ENCODE measurements at regions not wholly inside any gene's neighbourhood (a gene's known extent, or its start where the extent isn't known, plus 50 kb on each side); places are given as distances from the start of the nearest gene placed in this dataset.

DNA sequence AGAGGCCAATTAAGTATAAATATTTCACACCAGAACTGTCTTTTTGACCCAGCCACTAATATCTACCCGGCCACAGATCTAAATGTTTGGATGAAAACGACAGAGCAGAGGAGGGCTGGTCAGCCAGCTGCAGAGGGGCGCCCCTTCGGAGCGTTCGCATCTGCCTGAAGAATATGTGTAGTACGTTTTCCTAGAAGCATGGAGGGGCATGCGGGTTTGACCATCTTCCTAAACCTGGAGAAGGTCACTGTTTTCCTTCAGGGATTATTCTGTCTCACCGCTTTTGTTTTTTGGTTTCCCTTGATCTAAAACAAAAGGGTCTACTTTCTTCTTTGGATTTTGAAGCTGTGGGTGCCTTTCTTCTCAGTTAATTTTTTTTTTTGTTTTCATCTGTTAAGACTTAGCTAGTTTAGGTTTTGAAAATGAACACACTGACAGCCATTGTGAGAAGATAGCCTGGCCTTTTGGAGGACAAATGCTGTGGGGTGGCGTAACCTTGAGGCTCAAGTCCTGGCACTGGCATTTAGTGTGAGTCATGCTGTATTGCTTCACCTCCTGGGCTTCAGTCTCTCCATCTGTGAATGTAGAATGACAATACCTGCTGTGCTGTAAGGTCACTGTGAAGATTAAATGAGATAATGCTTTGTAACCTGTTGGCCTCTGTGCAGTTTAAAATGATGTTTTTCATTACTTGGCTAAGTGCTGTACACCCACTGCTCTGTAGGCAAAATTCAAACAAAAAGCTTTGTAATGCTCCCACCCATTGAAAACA, 74.1 kb upstream of the IRF2BP2 start:
- DNase-seq: no peak

DNA sequence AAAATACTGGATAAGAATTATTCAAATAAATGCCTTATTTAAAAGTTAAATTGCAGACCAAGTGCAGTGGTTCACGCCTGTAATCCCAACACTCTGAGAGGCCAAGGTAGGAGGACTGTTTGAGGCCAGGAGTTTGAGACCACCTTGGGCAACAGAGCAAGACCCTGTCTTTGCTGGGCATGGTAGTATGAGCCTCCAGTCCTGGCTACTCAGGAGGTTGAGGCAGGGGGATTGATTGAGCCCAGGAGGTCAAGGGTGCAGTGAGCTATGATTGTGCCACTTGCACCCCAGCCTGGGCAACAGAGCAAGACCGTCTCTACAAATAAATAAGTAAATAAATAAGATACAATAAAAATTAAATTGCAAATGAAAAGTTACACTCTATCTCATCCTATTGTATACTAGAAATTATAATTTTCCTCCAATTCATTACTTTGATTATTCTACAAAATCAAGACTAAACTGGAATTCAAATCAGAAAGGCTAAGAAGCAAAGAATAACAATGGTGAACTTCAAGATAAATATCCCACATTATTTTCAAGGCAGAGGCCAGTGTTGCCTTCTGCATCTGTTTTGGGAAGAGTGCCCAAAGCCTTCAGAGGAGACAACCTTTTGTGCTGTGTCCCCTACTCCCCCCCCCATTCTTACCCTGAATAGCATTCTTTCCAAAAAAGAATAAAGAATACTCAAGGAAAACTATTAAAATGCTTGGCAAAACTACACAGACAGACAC, 73.3 kb upstream of the IRF2BP2 start:
- no peak for DNase-seq

DNA sequence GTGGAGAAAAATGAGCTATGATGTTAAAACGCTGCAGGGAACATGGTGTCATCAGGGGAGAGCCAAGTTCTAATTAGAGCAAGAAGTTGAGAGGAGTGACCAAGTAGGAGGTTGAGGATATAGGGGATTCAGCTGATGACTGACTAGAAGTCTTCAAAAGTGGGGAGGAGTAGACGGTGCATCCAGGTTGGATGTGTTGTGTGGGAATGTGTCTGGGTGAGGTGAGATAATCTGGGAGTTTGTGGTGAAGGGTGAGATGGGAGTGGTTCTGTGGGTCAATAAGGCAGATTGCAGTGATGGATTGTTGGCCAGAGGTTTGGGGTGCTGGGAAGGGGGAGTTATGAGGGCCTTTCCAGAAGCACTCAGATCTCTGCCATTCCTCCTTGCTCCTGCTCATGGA, 72.0 kb upstream of the IRF2BP2 start:
- no peak for DNase-seq

DNA sequence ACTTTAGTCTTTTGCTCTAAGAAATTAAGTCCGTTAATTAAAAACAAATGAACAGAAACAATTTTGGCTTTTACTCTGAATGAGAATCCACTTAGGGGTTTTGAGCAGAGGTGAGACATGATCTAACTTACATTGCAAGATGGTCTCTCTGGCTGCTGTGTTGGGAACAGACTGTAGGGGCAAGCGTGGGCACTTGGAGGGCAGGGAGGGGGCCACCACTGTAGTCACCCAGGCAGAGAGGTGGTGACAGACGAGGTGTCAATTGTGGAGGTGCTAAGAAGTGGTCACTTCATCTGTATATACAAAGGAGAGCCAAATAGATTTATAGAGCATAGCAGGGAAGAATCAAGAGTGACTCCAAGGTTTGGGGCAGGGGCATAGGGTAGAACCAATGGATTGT, 71.1 kb upstream of the IRF2BP2 start:
- no peak for DNase-seq

DNA sequence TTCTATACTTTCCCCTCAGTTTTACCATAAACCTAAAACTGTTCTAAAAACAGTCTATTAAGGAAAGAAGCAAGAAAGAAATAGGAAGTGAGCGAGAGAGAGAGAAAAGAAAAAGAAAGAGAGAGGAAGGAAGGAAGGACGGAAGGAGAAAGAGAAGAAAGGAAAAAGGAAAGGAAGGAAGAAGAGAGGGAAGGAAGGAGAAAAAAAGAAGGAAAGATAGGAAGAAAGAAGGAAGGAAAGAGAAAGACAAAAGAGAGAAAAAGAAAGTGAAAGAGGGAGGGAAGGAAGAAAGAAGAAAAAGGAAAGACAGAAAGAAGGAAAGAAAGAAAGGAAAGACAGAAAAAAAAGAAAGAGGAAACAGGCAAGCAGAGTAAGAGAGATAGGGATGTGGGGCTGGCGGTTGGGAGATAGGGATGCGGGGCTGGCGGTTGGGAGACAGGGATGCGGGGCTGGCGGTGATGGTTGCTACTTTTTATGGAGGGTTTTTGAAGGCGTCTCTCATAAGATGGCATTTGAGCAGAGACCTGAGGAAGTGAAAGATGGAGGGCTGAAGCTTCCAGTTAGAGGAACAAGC, 70.4 kb upstream of the IRF2BP2 start:
- no peak for DNase-seq

DNA sequence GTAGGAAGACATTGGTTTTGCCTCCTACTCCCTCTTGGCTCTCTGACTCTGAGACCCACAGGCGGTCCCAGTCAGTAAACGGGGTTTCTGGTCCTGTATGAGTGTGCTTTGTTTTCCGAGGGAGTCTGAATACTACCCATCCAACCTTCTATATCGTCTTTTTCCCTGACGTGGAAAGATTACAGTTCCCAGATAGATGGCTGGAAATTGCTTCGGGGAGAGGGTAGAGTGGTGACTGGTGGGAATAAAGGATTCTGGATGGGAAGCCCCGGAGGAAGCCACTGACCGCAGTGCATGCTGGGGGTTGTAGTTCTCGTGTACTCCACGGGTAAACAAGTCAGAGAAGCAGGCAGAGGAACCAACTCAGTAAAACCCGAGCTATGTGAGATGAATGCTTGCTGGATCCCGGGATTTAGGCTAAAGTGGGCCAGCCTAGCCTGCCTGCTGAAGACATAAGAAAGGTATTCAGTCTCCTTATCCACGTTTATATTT, 66.2 kb upstream of the IRF2BP2 start:
- DNase-seq: no peak

DNA sequence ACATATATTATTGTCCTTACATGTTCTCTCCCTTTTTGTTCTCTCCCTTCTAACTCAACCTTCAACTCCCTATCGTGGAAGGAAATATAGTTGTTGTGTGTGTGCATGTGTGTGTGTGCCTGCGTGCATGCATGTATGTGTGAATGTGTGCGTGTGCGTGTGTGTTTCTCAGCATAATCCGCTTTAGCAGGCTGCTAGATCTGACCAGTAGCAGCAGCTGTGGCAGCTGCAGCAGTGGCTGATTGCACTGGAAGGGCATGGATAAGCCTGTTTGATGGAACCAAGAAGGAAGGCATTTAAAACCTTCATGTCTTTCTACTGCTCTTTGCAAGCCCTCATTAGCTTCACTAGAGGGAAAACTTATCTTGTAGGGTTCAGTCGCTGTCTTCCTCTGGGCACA, 65.6 kb upstream of the IRF2BP2 start:
- DNase-seq: no peak

DNA sequence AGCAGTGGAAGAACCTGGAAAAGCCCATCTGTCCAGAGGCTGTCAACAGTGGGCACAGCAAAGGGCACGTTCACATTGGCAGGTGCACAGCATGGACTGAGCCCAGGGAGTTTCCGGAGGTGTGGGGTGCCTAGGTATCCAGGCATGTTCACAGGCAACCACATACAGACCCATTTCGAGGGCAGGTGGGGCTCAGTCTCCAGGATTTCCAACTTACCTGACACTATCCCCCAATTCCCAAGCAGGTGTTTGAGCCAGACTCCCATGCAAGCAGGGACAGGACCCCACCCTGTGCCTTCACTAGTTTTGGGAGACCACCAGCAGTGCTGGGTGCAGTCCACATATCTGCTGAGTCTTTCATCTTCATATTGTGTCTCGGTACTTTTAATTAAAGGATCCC, 65.0 kb upstream of the IRF2BP2 start:
- DNase-seq: no peak

DNA sequence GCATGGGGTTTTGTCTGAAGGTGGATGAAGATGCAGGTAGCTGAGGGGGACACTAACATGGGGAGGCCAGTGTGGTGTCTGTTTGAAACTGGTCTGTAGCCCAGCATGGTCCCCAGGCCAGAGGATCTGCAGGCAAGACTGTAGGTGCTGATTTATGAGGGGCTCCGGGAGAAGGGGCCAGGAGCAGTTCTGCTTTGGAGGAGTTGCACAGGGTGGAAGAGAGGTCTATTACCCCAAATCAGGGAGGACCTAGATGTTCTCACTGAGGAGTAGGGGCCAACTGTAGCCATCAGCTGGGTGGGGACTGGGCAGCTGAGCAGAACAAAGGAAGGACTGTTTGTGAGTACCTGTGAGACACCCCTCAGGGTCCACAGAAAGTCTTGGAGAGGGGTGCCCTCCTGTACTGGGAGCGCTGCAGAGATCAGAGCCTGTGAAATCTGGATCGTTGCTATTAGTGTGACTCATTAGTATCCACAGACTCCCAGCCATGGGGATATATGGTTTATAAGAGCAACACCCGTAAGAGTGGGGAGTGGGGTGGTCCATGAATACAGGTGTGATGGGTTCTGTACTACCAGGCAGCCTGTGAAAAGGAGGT, 64.3 kb upstream of the IRF2BP2 start:
- no peak for DNase-seq

DNA sequence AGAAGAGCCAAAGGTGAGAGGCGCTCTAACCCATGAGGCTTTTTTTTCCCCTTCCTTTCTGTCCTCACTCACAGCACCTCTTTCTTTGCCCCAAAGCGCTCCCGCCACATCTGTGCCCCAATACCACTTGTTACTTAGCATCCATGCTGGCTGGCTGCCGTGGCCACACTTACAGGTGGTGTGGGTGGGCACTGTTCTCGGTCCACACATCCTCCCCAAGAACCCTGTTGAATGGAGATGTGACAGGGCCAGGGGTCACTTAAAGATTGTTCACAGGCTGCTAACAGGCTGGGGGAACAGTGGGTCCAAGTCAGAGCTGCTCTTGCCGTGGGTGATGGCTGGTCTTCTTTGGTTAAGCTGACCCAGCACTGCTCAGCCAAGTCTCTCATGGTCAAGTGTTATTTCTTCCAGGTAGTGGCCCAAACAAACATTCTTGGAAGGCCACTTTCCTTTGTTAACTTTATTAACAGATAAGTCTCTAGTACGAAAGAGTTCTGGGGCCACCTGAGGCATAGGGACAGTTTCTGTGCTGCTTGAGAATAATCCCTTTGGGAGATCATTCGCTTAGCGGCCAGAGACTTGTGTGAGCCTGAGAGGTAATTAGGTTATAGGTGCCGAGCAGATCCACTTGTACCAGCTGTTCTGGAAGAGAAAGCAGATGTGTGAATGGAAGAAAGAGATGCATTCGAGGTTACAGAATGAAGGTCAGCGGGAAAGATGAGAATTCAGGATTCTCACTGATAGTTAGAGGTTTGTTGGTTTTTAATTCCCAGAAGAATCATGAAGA, 62.6 kb upstream of the IRF2BP2 start:
- DNase-seq: no peak

DNA sequence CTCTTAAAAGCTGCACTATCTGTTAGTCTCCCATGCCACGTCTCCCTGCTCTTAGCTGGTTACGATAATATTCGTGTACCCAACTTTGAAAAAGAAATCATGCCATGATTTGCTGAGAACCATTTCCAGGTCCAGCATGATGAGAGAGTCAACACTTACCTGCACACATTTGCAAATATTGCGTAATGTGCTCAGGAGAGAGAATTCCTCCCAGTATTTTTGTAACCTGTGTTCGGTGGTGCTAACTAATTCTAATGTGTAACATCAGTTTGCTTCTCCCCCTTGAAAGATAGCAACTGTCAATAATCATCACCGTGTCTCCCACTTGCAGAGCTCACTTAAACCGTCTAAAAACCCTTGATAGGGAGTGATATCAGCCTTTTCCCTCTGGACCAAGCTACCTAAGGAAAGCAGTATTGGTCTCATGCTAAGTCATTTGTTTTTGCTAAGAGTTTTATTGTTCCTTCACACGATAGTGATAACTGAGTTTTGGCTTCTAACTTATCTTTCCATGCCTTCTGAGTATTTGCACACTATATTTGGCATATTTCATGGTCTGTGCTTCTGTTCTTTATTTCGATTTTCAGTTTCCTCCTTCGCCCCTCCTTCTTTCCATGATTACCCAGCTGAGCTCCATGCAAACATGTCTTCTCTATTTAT, 61.1 kb upstream of the IRF2BP2 start:
- DNase-seq: no peak

DNA sequence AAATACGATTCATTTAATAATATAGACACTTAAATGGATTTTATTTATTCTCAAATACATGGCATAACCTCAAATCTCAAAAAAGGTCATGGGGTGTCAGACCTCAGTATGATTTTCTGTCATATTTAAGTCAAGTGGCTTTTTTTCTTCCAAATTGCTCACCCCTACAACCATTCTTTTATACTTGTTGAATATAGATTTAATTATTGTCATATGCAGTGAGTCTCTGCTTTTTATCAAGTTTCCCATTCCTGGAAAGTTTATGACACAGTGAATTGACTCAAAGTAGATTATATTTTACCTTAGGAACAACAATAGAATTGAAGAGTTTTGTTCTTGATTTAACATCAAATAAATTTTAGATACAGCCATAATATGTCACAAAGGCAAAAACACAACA, 59.5 kb upstream of the IRF2BP2 start:
- no peak for DNase-seq

DNA sequence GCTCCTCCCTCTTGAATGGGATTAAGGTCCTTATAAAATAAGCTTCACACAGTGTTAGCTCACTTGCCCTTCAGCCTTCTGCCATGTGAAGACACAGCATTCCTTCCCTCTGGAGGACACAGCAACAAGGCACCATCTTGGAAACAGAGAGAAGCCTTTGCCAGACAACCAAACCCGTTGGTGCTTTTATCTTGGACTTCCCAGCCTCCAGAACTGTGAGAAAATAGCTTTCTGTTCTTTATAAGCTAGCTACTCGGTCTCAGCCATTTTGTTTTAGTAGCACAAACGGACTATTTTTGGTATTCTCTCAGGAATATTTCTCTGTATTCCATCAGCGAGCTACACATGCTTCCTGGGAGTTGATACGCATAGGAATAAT, 58.6 kb upstream of the IRF2BP2 start:
- DNase-seq: no peak

DNA sequence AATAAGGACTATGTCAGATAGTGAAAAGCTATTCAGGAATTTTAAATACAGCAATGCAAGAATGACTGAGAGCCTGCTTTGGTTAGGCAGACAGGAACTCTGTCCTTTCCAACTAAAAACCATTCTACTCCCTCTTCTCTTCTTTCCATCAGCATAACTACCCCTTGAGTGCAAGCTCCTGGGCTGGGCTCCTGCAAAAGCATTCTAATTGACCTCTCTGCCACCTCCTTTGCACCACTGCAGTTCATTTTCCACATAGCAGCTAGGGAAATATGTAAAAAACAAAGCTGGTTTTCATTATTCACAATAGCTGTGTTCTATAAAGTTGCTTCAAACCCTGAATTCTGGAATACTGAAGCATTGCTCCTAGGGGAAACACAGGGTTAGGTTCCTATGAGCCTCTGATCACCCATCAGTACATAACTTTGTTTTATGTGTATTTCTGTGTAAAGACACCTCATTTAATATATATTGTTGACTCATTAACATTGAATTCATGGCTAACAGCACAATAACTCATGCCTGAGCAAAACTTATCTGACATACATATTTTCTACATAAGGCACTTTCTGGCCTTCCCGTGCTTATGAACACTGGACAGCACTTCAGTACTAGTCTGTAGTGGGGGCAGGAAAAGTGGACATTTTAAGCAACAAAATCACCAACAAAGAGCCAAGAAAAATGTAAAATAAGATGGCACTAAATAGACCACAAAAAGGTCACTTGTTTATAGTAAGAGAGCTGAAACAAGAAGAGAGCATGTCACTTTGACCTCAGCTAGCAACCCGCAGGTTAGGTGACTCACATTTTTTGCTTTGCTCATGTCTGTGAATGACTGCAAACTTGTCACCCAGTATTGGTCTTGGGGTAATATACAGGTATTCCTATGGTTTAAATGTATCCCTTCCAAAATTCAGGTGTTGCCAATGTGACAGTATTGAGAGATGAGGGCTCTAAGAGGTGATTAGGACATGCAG, 57.9 kb upstream of the IRF2BP2 start:
- DNase-seq: no peak

DNA sequence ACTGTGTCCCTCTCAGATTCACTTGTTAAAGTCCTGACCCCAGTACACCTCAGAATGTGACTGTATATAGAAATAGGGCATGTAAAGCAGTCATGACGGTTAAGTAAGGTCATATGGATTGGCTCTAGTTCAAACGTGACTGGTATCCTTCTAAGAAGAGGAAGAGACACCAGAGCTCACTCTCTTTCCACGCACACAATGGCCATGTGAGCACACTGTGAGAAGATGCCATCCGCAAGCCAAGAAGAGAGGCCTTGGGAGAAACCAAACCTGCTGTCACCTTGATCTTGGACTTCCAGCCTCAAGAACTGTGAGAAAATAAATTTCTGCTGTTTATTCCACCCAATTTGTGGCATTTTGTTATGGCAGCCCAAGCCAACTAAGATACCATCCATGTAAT, 56.8 kb upstream of the IRF2BP2 start:
- DNase-seq: no peak

DNA sequence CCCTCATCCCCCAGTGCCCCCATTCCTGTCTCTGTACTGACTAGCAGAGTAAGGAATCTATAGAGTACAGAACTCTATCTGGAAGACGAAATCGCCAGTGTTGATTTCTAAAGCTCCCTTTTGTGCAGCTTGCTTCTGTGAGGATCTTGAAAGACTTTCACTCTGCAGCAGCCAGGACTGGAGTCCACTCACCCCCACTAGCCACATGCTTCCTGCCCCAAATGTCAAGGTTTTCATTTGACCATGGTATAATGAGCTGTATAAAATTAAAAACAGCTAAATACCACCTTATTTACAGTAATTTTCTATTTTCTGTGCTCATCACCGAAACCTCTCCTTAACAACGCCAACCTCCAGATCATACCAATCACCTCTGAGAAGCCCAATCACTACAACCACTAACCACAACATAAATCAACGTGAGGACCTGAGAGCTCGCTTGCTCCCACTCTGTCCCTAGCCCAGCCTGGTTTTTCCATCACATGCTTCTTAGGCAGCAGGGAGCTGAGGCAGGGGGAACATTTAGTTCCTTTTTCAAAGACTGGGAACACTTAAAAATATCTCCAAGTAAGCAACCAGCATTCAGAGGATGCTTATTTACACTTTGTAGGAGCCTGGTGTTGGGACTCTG, 56.1 kb upstream of the IRF2BP2 start:
- DNase-seq: no peak

DNA sequence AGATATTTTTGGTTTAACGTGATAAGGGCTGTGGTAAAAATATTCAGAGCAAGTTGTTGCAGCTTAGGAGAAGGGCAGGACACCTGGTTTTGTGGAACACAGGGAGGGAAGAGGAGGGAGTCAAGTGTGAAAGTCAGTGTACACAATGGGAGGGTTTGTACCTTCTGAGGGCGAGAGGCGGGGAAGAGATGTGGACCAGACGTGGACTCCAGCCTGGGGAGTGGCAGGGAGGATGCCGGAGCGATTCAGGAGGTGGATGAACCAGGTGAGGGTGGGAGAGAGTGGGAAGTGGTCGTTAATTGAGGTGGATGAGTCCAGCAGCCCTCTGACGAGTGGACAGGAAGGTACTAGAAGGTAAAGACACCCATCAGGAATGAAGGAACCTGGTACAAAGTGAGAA, 52.2 kb upstream of the IRF2BP2 start:
- DNase-seq: no peak

DNA sequence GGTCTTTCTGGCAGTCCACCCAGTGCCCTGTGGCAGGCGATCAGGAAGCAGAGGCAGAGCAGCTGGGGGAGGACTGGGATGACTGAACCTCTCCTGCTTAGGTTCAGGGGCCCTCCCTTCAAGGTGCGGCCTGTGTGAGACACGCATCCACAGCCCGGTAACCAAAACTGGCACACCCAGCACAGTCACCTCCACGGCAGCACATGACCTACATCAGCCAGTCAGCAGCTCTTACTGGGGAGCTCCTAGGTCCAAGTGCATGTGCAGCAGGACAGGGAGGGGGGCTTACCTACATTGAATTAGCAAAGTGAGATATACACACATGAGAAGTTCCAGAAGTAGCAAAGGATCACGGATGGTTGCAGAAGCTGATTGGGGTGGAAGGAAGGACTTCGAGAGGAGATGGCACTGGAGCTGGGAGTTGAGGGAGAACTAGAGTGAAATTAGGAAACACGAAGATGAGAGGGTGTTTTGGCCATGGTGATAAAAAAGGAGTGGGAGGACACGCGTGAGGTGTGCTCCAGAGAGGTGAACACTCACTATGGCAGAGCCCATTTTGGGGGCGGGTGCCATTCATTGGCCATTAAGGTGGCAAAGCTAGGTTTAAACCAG, 51.4 kb upstream of the IRF2BP2 start:
- no peak for DNase-seq

DNA sequence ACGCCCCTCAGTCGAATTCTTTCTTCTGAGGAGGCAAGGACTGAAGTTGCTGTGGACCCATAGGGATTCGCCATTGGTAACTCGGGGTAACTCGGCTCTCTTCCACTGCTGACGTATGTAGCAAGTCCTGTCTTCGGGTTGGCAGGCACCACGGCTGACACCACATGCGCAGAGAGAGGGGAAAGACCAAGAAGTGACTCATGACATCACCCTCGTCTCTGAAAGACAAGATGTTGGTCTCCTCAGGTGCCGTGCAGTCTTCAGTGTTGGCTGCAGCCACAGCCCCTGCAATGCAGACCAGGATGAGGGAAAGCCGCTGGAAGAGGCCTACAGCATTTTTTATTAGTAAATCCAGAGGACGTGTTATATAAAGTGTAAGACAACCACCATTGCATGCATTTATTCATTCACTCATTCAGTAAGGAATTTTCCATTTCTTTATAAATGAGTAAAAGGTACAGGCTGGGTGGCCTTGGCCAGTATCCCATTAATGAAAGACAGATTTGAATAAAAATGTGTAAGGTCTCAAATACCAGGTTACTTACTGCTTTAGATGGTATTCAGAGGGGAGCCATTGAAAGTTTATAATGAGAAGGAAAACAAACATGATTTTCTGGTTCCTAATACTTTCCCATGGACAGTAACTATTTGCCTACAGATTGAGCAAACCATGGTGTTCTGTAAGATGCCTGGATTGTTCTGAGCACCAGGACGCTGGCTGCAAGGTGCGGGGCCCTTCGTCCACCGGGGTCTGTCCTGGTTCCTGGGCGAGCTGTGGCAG, 50.7 kb upstream of the IRF2BP2 start:
- no peak for DNase-seq
